MG63 (cell line): ENCODE measurements at regions not wholly inside any gene's neighbourhood (a gene's known extent, or its start where the extent isn't known, plus 50 kb on each side); places are given as distances from the start of the nearest gene placed in this dataset.

Experiments
- DNase-seq: peaks from one replicate; pipeline ENCODE4 v3.0.0-alpha.2; 2020
- H3K27me3 ChIP-seq: fragments of 250-450 bp; sonication (Bioruptor Pico); 2 replicates; pipeline ENCODE4 v1.5.1; 2020; ENCODE audit warnings: mild to moderate bottlenecking, moderate library complexity
- H3K36me3 ChIP-seq: fragments of 250-450 bp; sonication (Bioruptor Pico); 2 replicates; pipeline ENCODE4 v1.5.1; 2020; ENCODE audit warnings: mild to moderate bottlenecking, moderate library complexity
- H3K4me3 ChIP-seq: fragments of 250-450 bp; sonication (Bioruptor Pico); 2 replicates; pipeline ENCODE4 v1.5.1; 2020; ENCODE audit warnings: mild to moderate bottlenecking, moderate library complexity
- H3K9me3 ChIP-seq: fragments of 250-450 bp; sonication (Bioruptor Pico); 2 replicates; pipeline ENCODE4 v1.5.1; 2020; ENCODE audit warnings: mild to moderate bottlenecking, moderate library complexity

DNA sequence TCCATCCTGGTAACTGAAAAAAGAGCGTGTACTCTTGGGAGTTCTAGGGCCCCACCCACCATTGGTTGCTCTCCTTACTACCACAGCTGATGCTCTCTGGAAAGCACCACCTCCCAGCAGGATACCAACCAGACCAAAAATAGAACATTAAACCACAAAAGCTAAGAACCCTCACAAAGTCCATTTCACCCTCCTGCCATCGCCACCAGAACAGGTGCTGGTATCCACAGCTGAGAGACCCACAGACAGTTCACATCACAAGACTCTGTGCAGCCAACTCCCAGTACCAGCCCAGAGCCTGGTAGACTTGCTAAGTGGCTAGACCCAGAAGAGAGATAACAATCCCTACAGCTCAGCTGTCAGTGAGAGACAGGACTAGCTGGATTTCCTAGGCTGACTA is 240.6 kb downstream of the PABPC4L start:
- H3K36me3 ChIP-seq: no peaks in the 10 kb centered on the region
- no peaks in the 10 kb centered on the region for H3K9me3 ChIP-seq
- no peak for DNase-seq
- H3K27me3 ChIP-seq: no peaks in the 10 kb centered on the region
- H3K4me3 ChIP-seq: no peak overlapping the region

DNA sequence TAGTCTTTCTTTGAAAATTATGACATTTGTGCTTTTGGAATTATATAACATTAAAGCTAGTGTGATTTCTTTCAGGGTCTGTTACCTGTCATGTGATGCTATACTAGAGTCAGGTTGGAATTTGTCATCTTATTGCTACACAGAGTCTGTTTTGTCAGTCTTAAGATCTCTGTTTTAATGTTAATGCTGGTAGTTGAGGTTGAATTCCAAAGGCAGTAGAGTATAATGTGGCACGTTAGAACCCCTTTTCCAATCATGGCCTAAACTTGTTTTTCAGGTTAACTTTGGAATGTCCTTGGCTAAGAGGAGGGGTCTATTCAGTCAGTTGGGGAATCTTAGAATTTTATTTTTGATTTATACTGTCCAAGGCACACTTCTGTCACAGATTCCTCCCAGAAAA is 258.5 kb downstream of the PABPC4L start:
- no peak overlapping the region for H3K4me3 ChIP-seq
- no peak for DNase-seq
- no peaks in the 10 kb centered on the region for H3K27me3 ChIP-seq
- H3K36me3 ChIP-seq: no peaks in the 10 kb centered on the region
- H3K9me3 ChIP-seq: no peaks in the 10 kb centered on the region

DNA sequence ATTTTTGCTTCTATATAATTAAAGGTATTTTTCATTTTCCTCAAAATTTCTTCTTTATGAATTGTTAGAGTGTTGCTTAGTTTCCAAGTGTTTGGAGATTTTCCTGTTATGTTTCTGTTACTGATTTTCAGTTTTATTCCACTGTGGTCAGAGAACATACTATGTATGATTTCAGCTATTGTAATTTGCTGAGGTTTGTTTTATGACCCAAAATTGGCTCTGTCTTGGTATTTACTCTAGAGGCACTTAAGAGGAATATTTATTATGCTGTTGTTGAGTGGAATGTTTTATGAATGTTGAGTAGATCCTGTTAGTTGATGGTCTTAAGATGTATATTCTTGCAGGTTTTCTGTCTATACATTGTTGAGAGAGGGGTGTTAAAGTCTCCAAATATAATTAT is 263.5 kb downstream of the PABPC4L start:
- no peak for DNase-seq
- no peaks in the 10 kb centered on the region for H3K27me3 ChIP-seq
- H3K4me3 ChIP-seq: no peak overlapping the region
- no peaks in the 10 kb centered on the region for H3K9me3 ChIP-seq
- no peaks in the 10 kb centered on the region for H3K36me3 ChIP-seq

- Histone ChIP-seq H3K4me3 (no peak overlapping the region), H3K9me3 (no peaks in the 10 kb centered on the region), H3K36me3 (no peaks in the 10 kb centered on the region), H3K27me3 (no peaks in the 10 kb centered on the region)
- DNase-seq: no peak
These were observed 271.9 kb downstream of the PABPC4L start for GRCh38 chr4:133929531-133930239.

DNA sequence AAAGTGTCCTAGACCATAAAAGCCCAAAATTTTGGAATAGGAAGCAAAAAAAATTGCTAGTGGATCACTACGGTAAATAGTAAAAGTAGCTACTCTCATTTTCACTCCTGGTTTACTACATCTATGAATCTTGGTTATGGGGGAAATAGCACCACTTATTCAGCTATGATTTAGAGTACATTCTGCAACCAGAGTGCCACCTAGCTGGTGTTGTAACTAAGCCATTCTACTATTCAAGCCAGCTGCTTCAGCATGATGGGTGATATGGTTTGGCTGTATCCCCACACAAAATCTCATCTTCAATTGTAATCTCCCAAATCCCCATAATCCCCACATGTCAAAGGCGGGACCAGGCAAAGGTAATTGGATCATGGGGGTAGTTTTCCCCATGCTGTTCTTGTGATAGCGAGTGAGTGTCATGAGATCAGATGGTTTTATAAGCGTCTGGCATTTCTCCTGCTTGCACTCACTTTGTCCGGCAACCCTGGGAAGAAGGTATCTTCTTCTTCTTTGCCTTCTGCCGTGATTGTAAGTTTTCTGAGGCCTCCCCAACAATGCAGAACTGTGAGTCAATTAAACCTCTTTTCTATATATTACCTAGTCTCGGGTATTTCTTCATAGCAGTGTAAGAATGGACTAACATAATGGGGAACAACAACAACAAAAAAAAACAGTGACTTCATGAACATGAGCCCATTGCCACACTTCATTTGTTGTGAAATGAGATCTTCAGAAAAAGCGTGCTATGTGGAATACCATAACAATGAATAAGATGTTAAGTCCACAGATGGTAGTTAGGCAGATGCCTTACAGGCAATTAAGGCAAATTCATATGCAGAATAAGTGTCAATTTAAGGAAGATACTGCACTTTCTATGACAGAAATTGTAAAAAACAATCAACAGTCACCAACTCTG is 280.1 kb downstream of the PABPC4L start:
- Histone ChIP-seq H3K36me3 (no peaks in the 10 kb centered on the region), H3K9me3 (no peaks in the 10 kb centered on the region), H3K4me3 (no peak overlapping the region), H3K27me3 (no peaks in the 10 kb centered on the region)
- no peak for DNase-seq

- H3K9me3 ChIP-seq: no peaks in the 10 kb centered on the region
- H3K27me3 ChIP-seq: no peaks in the 10 kb centered on the region
- no peaks in the 10 kb centered on the region for H3K36me3 ChIP-seq
- no peak for DNase-seq
- no peak overlapping the region for H3K4me3 ChIP-seq
These were observed 281.4 kb downstream of the PABPC4L start for GRCh38 chr4:133920236-133920635.

DNA sequence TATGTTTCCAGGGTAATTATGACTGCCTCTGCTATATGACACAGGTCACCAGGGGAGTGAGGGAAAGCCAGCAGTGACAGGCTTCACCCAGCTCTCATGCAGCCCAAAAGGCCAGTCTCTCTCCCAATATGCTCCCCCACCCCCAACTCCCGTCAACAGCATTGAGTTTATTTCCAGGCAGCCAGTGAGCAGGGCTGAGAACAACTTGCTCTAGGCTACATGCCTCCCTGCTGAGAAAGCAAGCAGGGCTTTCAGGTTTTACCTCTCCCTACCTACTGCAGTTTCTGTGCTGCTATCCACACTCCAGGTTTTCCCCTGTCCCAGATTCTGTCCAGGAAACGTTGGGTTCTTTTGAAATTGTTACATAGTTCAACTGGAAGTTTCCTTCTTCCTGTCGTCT is 291.4 kb downstream of the PABPC4L start:
- H3K36me3 ChIP-seq: no peaks in the 10 kb centered on the region
- no peak overlapping the region for H3K4me3 ChIP-seq
- no peaks in the 10 kb centered on the region for H3K9me3 ChIP-seq
- DNase-seq: no peak
- no peaks in the 10 kb centered on the region for H3K27me3 ChIP-seq

- Histone ChIP-seq H3K4me3 (no peak overlapping the region), H3K27me3 (no peaks in the 10 kb centered on the region), H3K36me3 (no peaks in the 10 kb centered on the region), H3K9me3 (no peaks in the 10 kb centered on the region)
- DNase-seq: no peak
These were observed 298.6 kb downstream of the PABPC4L start for GRCh38 chr4:133903029-133903428.

DNA sequence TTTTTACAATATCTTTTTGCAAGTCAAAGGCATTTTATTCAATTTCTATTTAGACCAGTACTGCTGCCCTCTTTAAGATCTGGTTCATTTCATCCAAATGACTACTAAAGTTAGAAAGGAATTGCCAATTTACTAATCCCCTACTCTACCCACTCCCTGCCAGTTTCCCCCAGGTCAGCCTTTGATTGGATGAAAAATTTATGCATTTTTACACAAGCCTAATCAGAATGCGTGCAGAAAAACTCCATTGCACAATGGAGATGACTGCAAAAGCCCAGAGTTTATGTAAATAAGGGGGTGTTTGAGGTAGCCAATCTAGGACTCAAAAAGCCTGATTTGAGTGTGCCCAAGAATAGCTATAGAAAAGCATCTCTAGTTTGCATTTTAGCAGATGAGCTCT is 310.6 kb downstream of the PABPC4L start:
- no peak for DNase-seq
- Histone ChIP-seq H3K9me3 (no peaks in the 10 kb centered on the region), H3K36me3 (no peaks in the 10 kb centered on the region), H3K27me3 (no peaks in the 10 kb centered on the region), H3K4me3 (no peak overlapping the region)

DNA sequence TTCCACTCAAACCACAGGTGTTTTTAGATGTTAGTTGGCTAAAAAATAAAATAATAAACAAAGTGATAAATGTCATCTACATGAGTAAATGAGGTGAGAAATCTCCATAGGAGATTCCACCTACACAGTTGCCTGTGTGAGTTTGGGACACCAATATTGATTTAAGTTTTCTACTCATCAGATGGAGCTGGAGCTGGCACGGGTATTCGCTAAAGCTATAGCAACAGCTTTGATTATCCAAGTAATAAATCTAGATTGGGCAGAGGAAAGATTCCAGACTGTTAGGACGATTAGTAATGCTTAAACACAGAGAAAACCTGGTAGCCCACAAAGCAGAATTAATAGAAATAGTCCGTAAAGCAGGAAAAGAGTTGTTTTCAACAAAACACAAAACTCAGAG is 313.9 kb downstream of the PABPC4L start:
- Histone ChIP-seq H3K36me3 (no peaks in the 10 kb centered on the region), H3K27me3 (no peaks in the 10 kb centered on the region), H3K4me3 (no peak overlapping the region), H3K9me3 (no peaks in the 10 kb centered on the region)
- DNase-seq: no peak

DNA sequence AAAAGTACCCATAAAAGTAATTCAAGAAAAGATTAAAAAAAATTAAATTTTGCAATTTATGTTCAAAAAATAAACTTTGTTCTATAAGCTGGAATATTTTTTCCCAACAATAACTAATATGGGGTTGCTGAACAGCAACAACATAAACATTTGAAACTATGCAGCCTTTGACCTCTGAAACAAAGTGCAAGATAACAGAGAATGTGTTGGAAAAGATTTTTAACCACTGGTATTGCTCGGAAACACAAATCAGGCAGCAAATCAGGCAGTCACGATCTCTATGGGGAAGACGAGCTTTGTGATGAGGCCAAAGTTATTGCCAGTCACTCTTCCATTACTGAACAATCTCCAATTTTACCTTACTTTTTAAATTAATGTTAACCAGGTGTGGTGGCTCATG is 332.1 kb downstream of the PABPC4L start:
- H3K27me3 ChIP-seq: no peaks in the 10 kb centered on the region
- H3K36me3 ChIP-seq: no peaks in the 10 kb centered on the region
- no peaks in the 10 kb centered on the region for H3K9me3 ChIP-seq
- DNase-seq: no peak
- no peak overlapping the region for H3K4me3 ChIP-seq

- Histone ChIP-seq H3K4me3 (no peak overlapping the region), H3K9me3 (no peaks in the 10 kb centered on the region), H3K36me3 (no peaks in the 10 kb centered on the region), H3K27me3 (no peaks in the 10 kb centered on the region)
- DNase-seq: no peak
These were observed 332.7 kb downstream of the PABPC4L start for GRCh38 chr4:133868856-133869255.

GRCh38 chr4:133866328-133866699 is 335.3 kb downstream of the PABPC4L start:
- H3K36me3 ChIP-seq: no peaks in the 10 kb centered on the region
- no peaks in the 10 kb centered on the region for H3K9me3 ChIP-seq
- no peaks in the 10 kb centered on the region for H3K27me3 ChIP-seq
- no peak overlapping the region for H3K4me3 ChIP-seq
- DNase-seq: peak; percentile 75

DNA sequence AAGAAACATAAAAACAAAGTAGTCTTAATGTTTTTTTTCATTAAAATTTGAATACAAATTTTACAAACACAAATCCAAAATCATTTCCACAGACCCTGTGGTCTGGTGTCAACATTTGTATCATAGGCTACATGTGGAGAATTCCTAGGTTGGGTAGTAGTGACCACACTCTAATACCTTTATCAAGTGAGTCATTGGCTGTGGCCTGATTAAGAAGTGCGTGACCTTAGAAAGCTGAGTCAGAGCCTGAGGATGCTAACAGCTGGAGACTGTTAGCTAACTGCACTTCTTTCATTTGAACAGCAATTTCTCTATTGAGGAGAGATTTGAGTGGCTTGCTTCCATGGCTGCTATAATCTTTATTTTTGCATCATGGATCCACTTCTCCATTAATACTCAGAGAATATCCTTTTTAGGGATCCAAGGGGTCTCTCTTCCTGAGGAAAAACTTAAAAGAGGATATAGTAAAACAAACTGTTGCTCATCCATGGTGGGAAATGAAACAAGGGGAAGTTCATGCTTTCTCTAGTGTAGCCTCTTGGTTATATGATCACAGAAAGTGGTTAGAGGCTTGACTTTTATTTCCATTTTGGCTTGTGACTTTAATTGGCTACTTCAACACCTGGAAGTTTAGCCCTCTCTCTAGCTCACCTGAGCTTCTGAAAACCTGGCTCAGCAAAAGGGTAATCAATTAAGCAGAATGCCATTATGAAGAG is 335.8 kb downstream of the PABPC4L start:
- Histone ChIP-seq H3K36me3 (no peaks in the 10 kb centered on the region), H3K27me3 (no peaks in the 10 kb centered on the region), H3K4me3 (no peak overlapping the region), H3K9me3 (no peaks in the 10 kb centered on the region)
- DNase-seq: peak; percentile 64

DNA sequence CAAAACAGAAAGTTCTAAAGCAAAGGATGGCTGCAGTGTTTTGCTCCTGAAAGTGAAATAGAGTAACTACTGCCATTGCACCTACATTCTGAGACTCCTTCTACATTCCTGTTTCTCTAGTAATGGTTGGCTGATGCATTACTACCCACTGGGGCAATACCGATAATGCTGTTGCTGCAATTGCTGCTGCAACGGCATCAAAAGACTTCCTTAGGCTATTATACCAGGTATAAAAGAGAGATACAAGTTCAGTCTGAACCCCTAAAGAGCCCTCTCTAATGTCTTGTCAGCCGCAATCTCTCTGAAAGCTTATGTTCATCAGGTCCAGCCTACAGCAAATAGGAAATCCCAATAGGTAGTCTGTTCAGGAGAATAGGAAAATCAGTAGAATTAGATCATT is 338.4 kb downstream of the PABPC4L start:
- Histone ChIP-seq H3K9me3 (no peaks in the 10 kb centered on the region), H3K4me3 (no peak overlapping the region), H3K36me3 (no peaks in the 10 kb centered on the region), H3K27me3 (no peaks in the 10 kb centered on the region)
- no peak for DNase-seq

- Histone ChIP-seq H3K27me3 (no peaks in the 10 kb centered on the region), H3K36me3 (no peaks in the 10 kb centered on the region), H3K9me3 (no peaks in the 10 kb centered on the region), H3K4me3 (no peak overlapping the region)
- DNase-seq: no peak
These were observed 344.7 kb downstream of the PABPC4L start for GRCh38 chr4:133856731-133857355.

- no peak for DNase-seq
- Histone ChIP-seq H3K9me3 (no peaks in the 10 kb centered on the region), H3K4me3 (no peak overlapping the region), H3K36me3 (no peaks in the 10 kb centered on the region), H3K27me3 (no peaks in the 10 kb centered on the region)
These were observed 346.6 kb downstream of the PABPC4L start for GRCh38 chr4:133855001-133855400.
